SK-N-SH (cell line): ENCODE measurements at regions not wholly inside any gene's neighbourhood (a gene's known extent, or its start where the extent isn't known, plus 50 kb on each side); places are given as distances from the start of the nearest gene placed in this dataset.

Experiments used
- CTCF ChIA-PET: fragments of 300-600, 350-600 bp; formaldehyde crosslinking; extraction: SDS; loops from one replicate; lab custom pipeline; 2021; lab: Yijun Ruan, JAX
- POLR2A ChIA-PET: fragments of 350-600 bp; sonication (Branson Sonifier 250); formaldehyde crosslinking; extraction: SDS; loops from one replicate; lab custom pipeline; 2020; ENCODE audit warnings: antibody characterized with exemption, inconsistent platforms; lab: Yijun Ruan, JAX
- DNase-seq: peaks from one replicate; pipeline ENCODE4 v3.0.0; 2012
- H2AFZ ChIP-seq: fragments of 200-600 bp; sonication (generic); 2 replicates; pipeline ENCODE4 v1.8.1; 2016; ENCODE audit warnings: antibody characterized with exemption, mild to moderate bottlenecking, low read depth
- H3F3A ChIP-seq: fragments of 200-600 bp; sonication (generic); replicated peaks from 2 replicates; pipeline ENCODE3; 2016; ENCODE audit warnings: antibody characterized with exemption, mild to moderate bottlenecking; ENCODE audit not compliant: insufficient read depth
- H3K27ac ChIP-seq, 2 experiments: fragments of 200-500 bp in 1 of 2; fragments of 200-600 bp in 1 of 2; sonication (Bioruptor generic) in 1 of 2; sonication (generic), shearing (Covaris generic) in 1 of 2; 2 replicates each; pipeline versions ENCODE4 v1.5.1 to v1.6.1; 2014 to 2016; ENCODE audit warnings: low read depth in 2 of 2, inconsistent platforms in 1 of 2, low read length in 1 of 2, mild to moderate bottlenecking in 1 of 2, mixed read lengths in 1 of 2
- H3K27me3 ChIP-seq: fragments of 200-600 bp; sonication (generic), shearing (Covaris generic); 2 replicates; pipeline ENCODE4 v1.6.1; 2016; ENCODE audit warnings: mixed run types; ENCODE audit not compliant: insufficient read depth
- H3K36me3 ChIP-seq, 2 experiments: fragments of 200-500 bp in 1 of 2; fragments of 200-600 bp in 1 of 2; sonication (Bioruptor generic) in 1 of 2; sonication (generic) in 1 of 2; replicated peaks in 1 of 2; 2 replicates each; pipeline versions ENCODE3 to v1.5.1; 2014 to 2016; ENCODE audit warnings: low read length in 1 of 2, mild to moderate bottlenecking in 1 of 2; ENCODE audit not compliant: insufficient read depth in 2 of 2, control insufficient read depth in 1 of 2
- H3K4me1 ChIP-seq, 2 experiments: fragments of 200-500 bp in 1 of 2; fragments of 200-600 bp in 1 of 2; sonication (Bioruptor generic) in 1 of 2; sonication (generic), shearing (Covaris generic) in 1 of 2; 2 replicates each; pipeline versions ENCODE4 v1.5.1 to v1.6.1; 2014 to 2016; ENCODE audit warnings: low read depth in 1 of 2, low read length in 1 of 2, mixed run types in 1 of 2; ENCODE audit not compliant: insufficient read depth in 2 of 2, control insufficient read depth in 1 of 2
- H3K4me2 ChIP-seq: fragments of 200-600 bp; sonication (generic), shearing (Covaris generic); 2 replicates; pipeline ENCODE4 v1.6.1; 2017; ENCODE audit warnings: mixed run types
- H3K4me3 ChIP-seq, 2 experiments: fragments of 200-500 bp in 1 of 2; fragments of 200-600 bp in 1 of 2; sonication (Bioruptor generic) in 1 of 2; sonication (generic), shearing (Covaris generic) in 1 of 2; 2 replicates each; pipeline versions ENCODE4 v1.5.1 to v1.8.1; 2014 to 2016; ENCODE audit warnings: low read depth in 2 of 2, inconsistent platforms in 1 of 2, low read length in 1 of 2, mild to moderate bottlenecking in 1 of 2, mixed read lengths in 1 of 2, moderate library complexity in 1 of 2
- H3K79me2 ChIP-seq: fragments of 200-600 bp; sonication (generic); 2 replicates; pipeline ENCODE4 v1.8.1; 2017; ENCODE audit warnings: mild to moderate bottlenecking; ENCODE audit not compliant: insufficient read depth
- H3K9ac ChIP-seq: fragments of 200-600 bp; sonication (generic); 2 replicates; pipeline ENCODE4 v1.6.1; 2017; ENCODE audit warnings: mixed run types
- H3K9me2 ChIP-seq: fragments of 200-600 bp; sonication (generic); 2 replicates; pipeline ENCODE4 v1.6.1; 2017; ENCODE audit warnings: mixed run types
- H3K9me3 ChIP-seq: fragments of 200-600 bp; sonication (generic); 2 replicates; pipeline ENCODE4 v1.6.1; 2017; ENCODE audit warnings: mixed run types, mild to moderate bottlenecking, moderate library complexity
- H4K20me1 ChIP-seq: fragments of 200-600 bp; sonication (generic); 2 replicates; pipeline ENCODE4 v1.6.1; 2017; ENCODE audit warnings: mild to moderate bottlenecking, mixed run types; ENCODE audit not compliant: insufficient read depth
- ELF1 ChIP-seq: IDR thresholded peaks from 2 replicates; pipeline ENCODE4 v1.4.0; 2012
- EP300 ChIP-seq, 2 experiments: IDR thresholded peaks; 2 replicates each; pipeline versions ENCODE4 v1.4.0 to v1.6.1; 2012; ENCODE audit warnings: borderline replicate concordance in 1 of 2, low read depth in 1 of 2, low read length in 1 of 2
- FOXJ3 ChIP-seq: sonication (generic); formaldehyde crosslinking; IDR thresholded peaks from 2 replicates; pipeline ENCODE4 v1.5.1; 2020; ENCODE audit warnings: mild to moderate bottlenecking, missing genetic modification reagents
- GABPA ChIP-seq: IDR thresholded peaks from 2 replicates; pipeline ENCODE4 v1.4.0; 2012; ENCODE audit warnings: low read depth, mild to moderate bottlenecking
- IRF3 ChIP-seq: fragments of 150-350 bp; IDR thresholded peaks from 2 replicates; pipeline ENCODE4 v1.6.1; 2016; ENCODE audit warnings: mild to moderate bottlenecking, low read depth, low read length
- MAX ChIP-seq: IDR thresholded peaks from 2 replicates; pipeline ENCODE4 v1.4.0; 2012; ENCODE audit warnings: low read depth
- MXI1 ChIP-seq: IDR thresholded peaks from 2 replicates; pipeline ENCODE4 v1.6.1; 2012; ENCODE audit warnings: mild to moderate bottlenecking, low read depth, low read length, improper control_type of control experiment
- NRF1 ChIP-seq: IDR thresholded peaks from 2 replicates; pipeline ENCODE4 v1.6.1; 2012; ENCODE audit warnings: low read depth, mild to moderate bottlenecking, low read length
- PBX3 ChIP-seq: IDR thresholded peaks from 2 replicates; pipeline ENCODE4; 2012
- POLR2AphosphoS5 ChIP-seq: IDR thresholded peaks from 2 replicates; pipeline ENCODE4 v1.6.1; 2012; ENCODE audit warnings: low read depth, low read length
- RAD21 ChIP-seq: IDR thresholded peaks from 2 replicates; pipeline ENCODE4 v1.6.1; 2012; ENCODE audit warnings: mild to moderate bottlenecking, low read length
- RCOR1 ChIP-seq: fragments of 150-350 bp; IDR thresholded peaks from 2 replicates; pipeline ENCODE4 v1.6.1; 2017; ENCODE audit warnings: antibody characterized with exemption, low read length
- RFX5 ChIP-seq: IDR thresholded peaks from 2 replicates; pipeline ENCODE4 v1.6.1; 2012; ENCODE audit warnings: mild to moderate bottlenecking, improper control_type of control experiment, low read length
- RXRA ChIP-seq: IDR thresholded peaks from 2 replicates; pipeline ENCODE4 v1.4.0; 2012; ENCODE audit warnings: low read depth, mild to moderate bottlenecking, borderline replicate concordance
- SMC3 ChIP-seq: IDR thresholded peaks from 2 replicates; pipeline ENCODE4 v1.6.1; 2012; ENCODE audit warnings: low read depth, low read length, improper control_type of control experiment
- TAF1 ChIP-seq: IDR thresholded peaks from 2 replicates; pipeline ENCODE4 v1.6.1; 2012; ENCODE audit warnings: low read depth, mild to moderate bottlenecking, low read length, moderate library complexity, borderline replicate concordance
- YY1 ChIP-seq: IDR thresholded peaks from 2 replicates; pipeline ENCODE4 v1.4.0; 2012; ENCODE audit warnings: low read depth, mild to moderate bottlenecking
- ZBTB33 ChIP-seq: IDR thresholded peaks from 2 replicates; pipeline ENCODE4 v1.4.0; 2012; ENCODE audit warnings: low read depth, borderline replicate concordance
- WGBS: methylation state at CpG from one replicate; pipeline ENCODE4 v1.1.6; 2017; ENCODE audit warnings: low lambda C conversion rate; 5-methylcytosine and 5-hydroxymethylcytosine counted together

- no peak for TF ChIP-seq MXI1
- no peak for TF ChIP-seq RXRA
- TF ChIP-seq TAF1: no peak
- no peak for TF ChIP-seq PBX3
- TF ChIP-seq, all 33 proteins: peak for 0
These were observed 79.4 kb downstream of the RBFOX3 start (continued) for GRCh38 chr17:79531191-79532095.

GRCh38 chr17:79530361-79531105 lies 80.3 kb downstream of the RBFOX3 start:
- no peaks in the 10 kb centered on the region for H3K9me2 ChIP-seq
- WGBS: 63% methylated on average over 21 of the region's 32 CpGs
- H3K9me3 ChIP-seq: no peaks in the 10 kb centered on the region
- ChIA-PET CTCF (no interaction called here), POLR2A (no interaction called here)
- peaks cover 13% of the 10 kb centered on the region for H3K27me3 ChIP-seq
- peaks cover 0 to 11% of the 10 kb centered on the region in 2 experiments; a peak in 1 of 4 replicates for H3K4me1 ChIP-seq
- H3K27ac ChIP-seq: no peak overlapping the region
- no peaks in the 10 kb centered on the region for H4K20me1 ChIP-seq
- no peaks in the 10 kb centered on the region for H3K79me2 ChIP-seq
- no peak overlapping the region for H3K4me2 ChIP-seq
- no peaks in the 10 kb centered on the region for H3F3A ChIP-seq
- no peak for TF ChIP-seq RAD21
- no peak for TF ChIP-seq ZBTB33
- no peak for TF ChIP-seq POLR2AphosphoS5
- TF ChIP-seq, all 33 proteins: peak for 0
- Histone ChIP-seq H3K9ac (no peak overlapping the region), H3K4me3 (no peak overlapping the region), H2AFZ (no peak overlapping the region), H3K36me3 (no peaks in the 10 kb centered on the region)
- DNase-seq: no peak

- ChIA-PET CTCF (no interaction called here), POLR2A (no interaction called here)
- no peak overlapping the region for H3K27ac ChIP-seq
- WGBS: 45% methylated on average over 10 of the region's 11 CpGs
- no peaks in the 10 kb centered on the region for H3K79me2 ChIP-seq
- H3K4me2 ChIP-seq: no peak overlapping the region
- H3F3A ChIP-seq: no peaks in the 10 kb centered on the region
- H2AFZ ChIP-seq: no peak overlapping the region
- no peaks in the 10 kb centered on the region for H3K36me3 ChIP-seq
- no peaks in the 10 kb centered on the region for H3K9me3 ChIP-seq
- peaks cover 18% of the 10 kb centered on the region for H3K27me3 ChIP-seq
- H3K9ac ChIP-seq: no peak overlapping the region
- H3K9me2 ChIP-seq: no peaks in the 10 kb centered on the region
- TF ChIP-seq FOXJ3 (CRISPR knock-in tag): no peak
- no peak for TF ChIP-seq POLR2AphosphoS5
- TF ChIP-seq RCOR1: no peak
- TF ChIP-seq MAX: no peak
- no peak for TF ChIP-seq RFX5
- no peak for TF ChIP-seq MXI1
- no peak for TF ChIP-seq IRF3
- no peak for TF ChIP-seq NRF1
- no peak for TF ChIP-seq PBX3
- TF ChIP-seq EP300 (IDR thresholded peaks at IDR 0.05; ENCODE audit: borderline replicate concordance in 1 of 2, low read depth in 1 of 2, low read length in 1 of 2): no peak
- TF ChIP-seq SMC3: no peak
- no peak for TF ChIP-seq GABPA
- no peak for TF ChIP-seq ELF1
- no peak for TF ChIP-seq YY1
- H3K4me3 ChIP-seq: no peak overlapping the region
- no peak for DNase-seq
- peaks cover 0 to 3% of the 10 kb centered on the region in 2 experiments; a peak in 1 of 4 replicates for H3K4me1 ChIP-seq
- no peaks in the 10 kb centered on the region for H4K20me1 ChIP-seq
These were observed 81.2 kb downstream of the RBFOX3 start for GRCh38 chr17:79529661-79530081.
